ENCODE measurements at regions not wholly inside any gene's neighbourhood (a gene's known extent, or its start where the extent isn't known, plus 50 kb on each side); places are given as distances from the start of the nearest gene placed in this dataset.

DNA sequence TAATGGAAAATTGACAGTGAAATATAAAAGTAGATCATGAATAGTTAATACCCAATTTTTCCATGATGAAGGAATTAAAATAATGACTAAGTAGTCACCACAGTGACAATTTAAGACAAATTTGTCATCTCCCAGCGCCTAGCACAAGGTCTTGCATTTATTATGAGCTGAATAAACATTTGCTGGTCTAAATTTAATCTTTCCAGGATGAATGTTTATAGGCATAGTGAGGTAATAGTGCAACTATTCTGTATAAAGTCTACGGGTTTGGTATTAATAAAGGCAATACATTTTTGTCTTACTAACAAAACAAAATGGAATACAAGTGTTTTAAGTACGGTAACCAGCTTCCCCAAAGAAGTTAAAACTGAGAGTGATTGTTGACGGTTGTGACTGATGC, 209.3 kb downstream of the CD47 start:
- Histone ChIP-seq H3K27ac (ENCODE audit: low read length) (no peak overlapping the region), H3K4me1 (ENCODE audit: control insufficient read depth, insufficient read depth, low read length) (no peaks in the 10 kb centered on the region), H3K9me3 (ENCODE audit: control insufficient read depth, insufficient read depth, low read depth, low read length) (no peaks in the 10 kb centered on the region), H3K36me3 (ENCODE audit: control insufficient read depth, insufficient read depth, low read length) (no peaks in the 10 kb centered on the region), H3K27me3 (ENCODE audit: control insufficient read depth, insufficient read depth, low read length) (no peaks in the 10 kb centered on the region), H3K4me3 (ENCODE audit: low read depth in 2 of 2, low read length in 2 of 2) (no peak overlapping the region)
- ATAC-seq (no peak), DNase-seq (ENCODE audit: low read depth, low spot score) (no peak)
- intact Hi-C loops (cut with micrococcal nuclease; ENCODE audit: unreplicated experiment) = no loop called here
- no peak for TF ChIP-seq SIN3A (IDR thresholded peaks at IDR 0.05; ENCODE audit: borderline replicate concordance, insufficient read depth, low read depth, low read length)
- no peak for TF ChIP-seq POLR2AphosphoS5 (IDR thresholded peaks at IDR 0.05; ENCODE audit: low read depth, low read length)
- TF ChIP-seq, protein P1, sequence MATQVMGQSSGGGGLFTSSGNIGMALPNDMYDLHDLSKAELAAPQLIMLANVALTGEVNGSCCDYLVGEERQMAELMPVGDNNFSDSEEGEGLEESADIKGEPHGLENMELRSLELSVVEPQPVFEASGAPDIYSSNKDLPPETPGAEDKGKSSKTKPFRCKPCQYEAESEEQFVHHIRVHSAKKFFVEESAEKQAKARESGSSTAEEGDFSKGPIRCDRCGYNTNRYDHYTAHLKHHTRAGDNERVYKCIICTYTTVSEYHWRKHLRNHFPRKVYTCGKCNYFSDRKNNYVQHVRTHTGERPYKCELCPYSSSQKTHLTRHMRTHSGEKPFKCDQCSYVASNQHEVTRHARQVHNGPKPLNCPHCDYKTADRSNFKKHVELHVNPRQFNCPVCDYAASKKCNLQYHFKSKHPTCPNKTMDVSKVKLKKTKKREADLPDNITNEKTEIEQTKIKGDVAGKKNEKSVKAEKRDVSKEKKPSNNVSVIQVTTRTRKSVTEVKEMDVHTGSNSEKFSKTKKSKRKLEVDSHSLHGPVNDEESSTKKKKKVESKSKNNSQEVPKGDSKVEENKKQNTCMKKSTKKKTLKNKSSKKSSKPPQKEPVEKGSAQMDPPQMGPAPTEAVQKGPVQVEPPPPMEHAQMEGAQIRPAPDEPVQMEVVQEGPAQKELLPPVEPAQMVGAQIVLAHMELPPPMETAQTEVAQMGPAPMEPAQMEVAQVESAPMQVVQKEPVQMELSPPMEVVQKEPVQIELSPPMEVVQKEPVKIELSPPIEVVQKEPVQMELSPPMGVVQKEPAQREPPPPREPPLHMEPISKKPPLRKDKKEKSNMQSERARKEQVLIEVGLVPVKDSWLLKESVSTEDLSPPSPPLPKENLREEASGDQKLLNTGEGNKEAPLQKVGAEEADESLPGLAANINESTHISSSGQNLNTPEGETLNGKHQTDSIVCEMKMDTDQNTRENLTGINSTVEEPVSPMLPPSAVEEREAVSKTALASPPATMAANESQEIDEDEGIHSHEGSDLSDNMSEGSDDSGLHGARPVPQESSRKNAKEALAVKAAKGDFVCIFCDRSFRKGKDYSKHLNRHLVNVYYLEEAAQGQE (IDR thresholded peaks at IDR 0.05; ENCODE audit: insufficient read depth in 1 of 2, low read depth in 2 of 2, low read length in 1 of 2) = no peak
- no peak for TF ChIP-seq TCF7L2 (IDR thresholded peaks at IDR 0.05; ENCODE audit: low read depth, low read length)
- TF ChIP-seq, protein P2, sequence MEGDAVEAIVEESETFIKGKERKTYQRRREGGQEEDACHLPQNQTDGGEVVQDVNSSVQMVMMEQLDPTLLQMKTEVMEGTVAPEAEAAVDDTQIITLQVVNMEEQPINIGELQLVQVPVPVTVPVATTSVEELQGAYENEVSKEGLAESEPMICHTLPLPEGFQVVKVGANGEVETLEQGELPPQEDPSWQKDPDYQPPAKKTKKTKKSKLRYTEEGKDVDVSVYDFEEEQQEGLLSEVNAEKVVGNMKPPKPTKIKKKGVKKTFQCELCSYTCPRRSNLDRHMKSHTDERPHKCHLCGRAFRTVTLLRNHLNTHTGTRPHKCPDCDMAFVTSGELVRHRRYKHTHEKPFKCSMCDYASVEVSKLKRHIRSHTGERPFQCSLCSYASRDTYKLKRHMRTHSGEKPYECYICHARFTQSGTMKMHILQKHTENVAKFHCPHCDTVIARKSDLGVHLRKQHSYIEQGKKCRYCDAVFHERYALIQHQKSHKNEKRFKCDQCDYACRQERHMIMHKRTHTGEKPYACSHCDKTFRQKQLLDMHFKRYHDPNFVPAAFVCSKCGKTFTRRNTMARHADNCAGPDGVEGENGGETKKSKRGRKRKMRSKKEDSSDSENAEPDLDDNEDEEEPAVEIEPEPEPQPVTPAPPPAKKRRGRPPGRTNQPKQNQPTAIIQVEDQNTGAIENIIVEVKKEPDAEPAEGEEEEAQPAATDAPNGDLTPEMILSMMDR (IDR thresholded peaks at IDR 0.05) = no peak
- POLR2A ChIA-PET = no interaction called here
- CTCF ChIA-PET = no interaction called here
- BruUV-seq (replicated peaks) = no TSS peak
- in situ Hi-C loops (cut with HindIII; ENCODE audit: low pct_unique_long_range_greater_than_20kb, low sequenced_read_pairs) = no loop called here

DNA sequence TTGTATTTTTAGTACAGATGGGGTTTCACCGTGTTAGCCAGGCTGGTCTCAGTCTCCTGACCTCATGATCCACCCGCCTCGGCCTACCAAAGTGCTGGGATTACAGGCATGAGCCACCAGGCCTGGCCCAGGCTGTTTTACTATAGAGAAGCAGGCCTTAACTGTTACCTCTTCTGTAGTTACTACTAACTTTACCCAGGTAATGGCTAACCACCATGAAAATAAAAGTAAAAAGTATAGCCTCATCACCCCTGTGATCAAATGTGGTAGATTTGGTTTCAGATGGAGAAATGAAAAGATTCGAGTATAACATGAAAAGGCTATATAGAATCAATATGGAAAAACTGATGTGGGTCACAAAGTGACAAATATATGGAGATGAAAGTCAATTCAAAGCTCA, 210.1 kb downstream of the CD47 start:
- DNase-seq (ENCODE audit: low read depth, low spot score) = no peak
- in situ Hi-C loops (cut with HindIII; ENCODE audit: low pct_unique_long_range_greater_than_20kb, low sequenced_read_pairs) = no loop called here

More for the DNA sequence above, 210.1 kb downstream of the CD47 start:
- intact Hi-C loops (cut with micrococcal nuclease; ENCODE audit: unreplicated experiment) = no loop called here
- no peaks in the 10 kb centered on the region for H3K36me3 ChIP-seq (ENCODE audit: control insufficient read depth, insufficient read depth, low read length)
- no peaks in the 10 kb centered on the region for H3K27me3 ChIP-seq (ENCODE audit: control insufficient read depth, insufficient read depth, low read length)
- TF ChIP-seq, protein P2 (IDR thresholded peaks at IDR 0.05) = no peak
- TF ChIP-seq TCF7L2 (IDR thresholded peaks at IDR 0.05; ENCODE audit: low read depth, low read length) (no peak), SIN3A (IDR thresholded peaks at IDR 0.05; ENCODE audit: borderline replicate concordance, insufficient read depth, low read depth, low read length) (no peak), POLR2AphosphoS5 (IDR thresholded peaks at IDR 0.05; ENCODE audit: low read depth, low read length) (no peak)
- TF ChIP-seq, protein P1 (IDR thresholded peaks at IDR 0.05; ENCODE audit: insufficient read depth in 1 of 2, low read depth in 2 of 2, low read length in 1 of 2) = no peak
- no TSS peak for BruUV-seq (replicated peaks)
- no peaks in the 10 kb centered on the region for H3K4me1 ChIP-seq (ENCODE audit: control insufficient read depth, insufficient read depth, low read length)
- ChIA-PET POLR2A (no interaction called here), CTCF (no interaction called here)
- no peak overlapping the region for H3K27ac ChIP-seq (ENCODE audit: low read length)
- no peak for ATAC-seq
- H3K9me3 ChIP-seq (ENCODE audit: control insufficient read depth, insufficient read depth, low read depth, low read length) = no peaks in the 10 kb centered on the region
- no peak overlapping the region for H3K4me3 ChIP-seq (ENCODE audit: low read depth in 2 of 2, low read length in 2 of 2)

Measured in Panc1 (cell line).